HPDE6-E6E7 (cell line): ENCODE measurements at regions not wholly inside any gene's neighbourhood (a gene's known extent, or its start where the extent isn't known, plus 50 kb on each side); places are given as distances from the start of the nearest gene placed in this dataset.
"Not testable (repeated sequence)": the region's sequence is repeated elsewhere in the genome, so short reads cannot be mapped to it uniquely, and the experiment has no call there.

Experiments
- DNase-seq: peaks from one replicate; pipeline ENCODE4 v3.0.0; 2011; ENCODE audit warnings: missing footprints; ENCODE audit errors: extremely low spot score

DNA sequence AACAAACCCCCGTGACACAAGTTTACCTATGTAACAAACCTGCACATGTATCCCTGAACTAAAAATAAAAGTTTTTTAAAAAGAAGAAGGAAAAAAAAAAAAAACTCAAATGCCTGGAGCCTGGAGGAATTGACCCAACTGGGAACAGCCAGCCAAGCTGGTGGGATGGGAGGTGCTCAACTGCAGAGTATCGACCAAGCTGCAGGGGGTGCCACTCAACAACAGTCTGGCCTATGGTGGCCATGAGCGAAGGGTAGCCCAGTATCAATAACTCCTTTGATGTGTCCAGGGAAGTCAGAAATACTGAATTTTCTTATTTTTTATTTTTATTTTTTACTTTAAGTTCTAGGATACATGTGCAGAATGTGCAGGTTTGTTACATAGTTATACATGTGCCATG lies 310.3 kb upstream of the DLGAP1 start:
- DNase-seq, result no peak

DNA sequence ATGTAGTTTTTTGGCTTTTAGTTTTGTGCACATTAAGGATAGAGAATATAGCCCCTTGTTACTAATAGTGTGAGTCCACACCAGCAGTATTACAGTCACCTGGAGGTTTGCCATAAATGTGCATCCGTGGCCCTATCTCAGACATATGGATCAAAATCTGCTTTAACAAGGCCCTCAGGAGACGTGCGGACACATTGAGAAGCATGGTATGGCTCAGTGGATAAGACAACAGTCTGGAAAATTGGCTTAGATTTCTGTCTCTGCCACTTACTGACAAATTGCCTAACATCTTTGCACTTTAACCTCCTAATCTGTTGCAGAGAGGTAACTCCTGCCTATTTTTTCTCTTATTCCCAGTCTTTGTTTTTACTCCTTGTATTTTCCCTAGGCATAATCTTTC lies 307.2 kb upstream of the DLGAP1 start:
- no peak for DNase-seq

DNA sequence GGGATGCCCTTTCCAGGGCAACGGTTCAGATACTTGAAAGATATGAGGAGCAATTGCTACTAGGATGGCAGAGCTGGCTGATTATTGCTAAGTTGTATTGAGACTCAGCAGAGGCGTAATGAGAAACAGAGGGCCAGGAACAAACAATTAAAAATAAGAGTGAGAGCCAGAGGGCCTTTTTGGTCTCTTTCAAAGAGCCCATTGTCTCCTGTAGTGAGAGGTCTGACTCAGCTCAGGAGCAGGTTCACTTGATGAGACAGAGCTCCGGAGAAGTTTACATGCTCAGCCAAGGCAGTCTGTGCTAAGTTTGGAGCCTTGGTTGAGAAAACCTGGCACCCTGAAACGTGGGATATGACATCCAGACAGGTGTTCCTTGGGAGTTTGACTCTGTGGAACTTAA lies 303.9 kb upstream of the DLGAP1 start:
- no peak for DNase-seq

DNA sequence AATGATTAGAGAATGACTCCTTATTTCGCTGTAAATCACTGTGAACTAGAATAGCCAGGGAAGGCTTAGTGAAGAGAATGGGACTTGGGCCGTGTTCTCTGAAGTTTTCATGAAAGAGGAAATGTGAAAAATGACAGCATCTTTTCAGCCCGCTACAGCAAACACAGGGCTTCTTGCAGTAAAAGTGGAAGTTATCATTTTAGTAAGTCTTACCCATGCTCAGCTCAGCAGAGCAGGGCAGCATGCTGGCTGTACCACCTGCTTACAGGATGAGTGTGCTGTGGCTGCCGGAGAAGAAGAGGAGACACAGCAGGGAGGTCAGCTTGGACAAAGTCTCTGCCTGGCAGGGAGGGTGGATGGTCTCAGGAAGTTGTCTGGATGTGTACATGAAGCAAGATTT lies 300.7 kb upstream of the DLGAP1 start:
- no peak for DNase-seq

DNA sequence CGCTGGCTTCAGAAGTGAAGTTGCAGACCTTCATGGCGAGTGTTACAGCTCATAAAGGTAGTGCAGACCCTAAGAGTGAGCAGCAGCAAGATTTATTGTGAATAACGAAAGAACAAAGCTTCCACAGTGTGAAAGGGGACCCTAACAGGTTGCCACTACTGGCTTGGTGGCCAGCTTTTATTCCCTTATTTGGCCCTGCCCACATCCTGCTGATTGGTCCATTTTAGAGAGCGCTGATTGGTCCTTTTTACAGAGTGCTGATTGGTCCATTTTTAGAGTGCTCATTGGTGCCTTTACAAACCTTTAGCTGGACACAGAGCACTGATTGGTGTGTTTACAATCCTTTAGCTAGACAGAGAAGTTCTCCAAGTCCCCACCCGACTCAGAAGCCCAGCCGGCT lies 298.0 kb upstream of the DLGAP1 start:
- DNase-seq, result not testable (repeated sequence)

DNA sequence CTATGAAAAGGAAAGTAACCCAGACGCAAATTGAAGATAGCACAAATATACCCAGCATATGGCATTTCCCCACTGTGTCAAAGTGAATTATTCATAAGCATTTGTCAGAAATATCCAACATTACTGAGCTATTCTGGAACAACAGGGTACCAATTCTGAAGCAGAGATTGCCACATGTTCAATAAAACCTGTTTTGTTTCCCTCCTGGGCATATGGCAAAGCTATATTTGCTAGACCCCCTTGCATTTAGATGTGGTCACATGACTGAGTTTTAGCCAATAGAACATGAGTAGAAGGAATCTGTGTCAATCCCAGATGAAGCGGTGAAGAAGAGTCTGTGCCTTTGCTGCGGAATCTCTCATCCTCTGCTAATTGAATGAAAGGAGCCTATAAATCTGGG lies 296.4 kb upstream of the DLGAP1 start:
- DNase-seq, result no peak

DNA sequence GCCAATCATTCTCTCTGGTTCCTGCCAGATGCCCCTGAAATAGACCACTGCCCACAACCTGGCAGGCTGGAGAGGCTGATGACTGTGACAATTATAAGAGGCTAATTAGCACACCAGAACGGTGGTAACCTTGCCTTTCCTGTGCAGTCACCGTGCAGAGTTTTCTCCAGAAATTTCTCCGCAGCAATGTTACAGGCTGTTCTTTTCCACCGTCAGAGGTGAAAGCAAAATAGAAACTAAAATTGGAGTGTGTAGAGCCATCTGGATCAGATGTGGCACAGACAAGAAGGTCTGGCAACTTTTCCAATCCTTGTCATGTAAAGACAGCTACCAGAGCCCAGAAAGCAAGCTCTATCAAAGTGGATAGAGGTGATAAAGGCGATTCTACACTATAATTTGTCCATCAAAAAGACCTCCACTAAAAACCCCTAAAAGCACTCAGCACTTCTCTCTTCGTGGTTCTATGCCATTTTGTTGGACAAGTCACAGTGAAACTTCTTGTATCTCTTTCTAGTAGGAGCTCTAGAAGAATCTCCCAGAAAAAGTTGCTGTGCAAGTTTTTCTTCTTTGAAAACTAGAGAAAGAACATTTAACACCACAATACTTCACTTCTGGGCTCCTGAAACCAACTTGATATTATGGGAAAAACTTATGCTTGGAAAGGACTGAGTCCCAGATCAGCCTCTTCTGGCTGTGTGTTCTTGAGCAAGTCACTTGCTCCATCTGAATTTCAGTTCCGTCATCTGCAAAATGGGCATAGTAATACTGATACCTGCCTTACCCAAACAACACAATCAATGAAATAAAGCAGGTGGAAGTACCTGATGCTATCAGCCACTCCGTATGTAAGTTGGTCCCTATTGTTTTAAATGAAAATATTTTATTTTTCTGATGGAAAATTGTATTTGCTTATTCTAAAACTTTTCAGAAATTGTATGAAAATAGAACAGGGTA lies 295.6 kb upstream of the DLGAP1 start:
- DNase-seq, result no peak

DNA sequence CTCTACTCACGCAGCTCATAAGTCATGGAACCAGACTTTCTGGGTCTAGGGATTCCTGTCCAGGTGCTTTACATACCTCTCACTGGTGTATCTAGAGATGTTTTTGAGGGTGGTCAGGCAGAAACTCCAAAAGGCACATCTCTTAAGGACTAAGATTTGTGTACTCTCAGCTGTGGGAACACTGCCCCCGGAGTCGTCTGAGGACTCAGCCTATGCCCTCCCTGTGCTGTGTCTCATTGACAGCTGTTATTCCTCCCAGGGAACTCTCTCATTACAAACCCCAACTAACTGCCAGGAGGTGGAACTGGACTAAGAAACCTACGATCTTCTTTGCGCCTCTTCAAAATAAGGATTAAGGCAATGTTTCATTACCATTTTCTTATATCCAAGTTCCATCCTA lies 293.9 kb upstream of the DLGAP1 start:
- no peak for DNase-seq

DNA sequence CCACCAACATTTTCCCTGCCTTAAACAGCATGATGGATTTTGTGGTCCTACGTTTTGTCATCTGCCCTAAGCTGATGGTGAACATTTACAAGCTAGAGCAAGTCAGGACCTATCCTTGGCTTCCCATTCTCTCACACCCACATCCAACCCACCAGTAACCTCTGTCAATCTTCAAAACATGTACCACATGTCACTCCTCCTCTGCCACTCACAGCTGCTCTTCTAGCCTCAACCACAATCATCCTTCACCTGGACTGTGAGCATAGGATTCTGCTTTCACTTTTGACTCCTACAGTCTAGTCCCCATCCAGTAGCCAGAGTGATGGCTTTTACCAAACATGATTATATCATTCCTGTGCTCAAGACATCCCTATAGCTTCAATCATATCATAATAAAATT lies 279.8 kb upstream of the DLGAP1 start:
- DNase-seq, result no peak

DNA sequence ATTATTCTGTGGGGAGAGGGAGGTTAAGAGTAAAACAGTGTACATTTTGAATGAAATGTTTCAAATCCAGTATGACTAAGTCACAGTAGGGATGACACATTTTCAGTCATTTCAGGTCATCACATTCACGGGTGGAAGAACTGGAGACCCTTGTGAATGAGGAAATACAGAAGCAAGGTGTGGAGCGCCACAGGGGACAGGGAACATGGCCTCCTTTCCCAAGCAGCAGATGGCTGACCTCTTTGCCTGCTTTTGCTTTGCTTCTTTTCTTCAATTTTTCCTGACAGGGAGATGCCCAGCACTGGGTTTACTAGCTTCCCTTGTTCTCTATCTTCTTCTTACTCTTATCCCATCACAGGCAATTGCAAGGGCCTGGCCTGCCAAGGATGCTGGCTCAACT lies 278.9 kb upstream of the DLGAP1 start:
- DNase-seq, result no peak

DNA sequence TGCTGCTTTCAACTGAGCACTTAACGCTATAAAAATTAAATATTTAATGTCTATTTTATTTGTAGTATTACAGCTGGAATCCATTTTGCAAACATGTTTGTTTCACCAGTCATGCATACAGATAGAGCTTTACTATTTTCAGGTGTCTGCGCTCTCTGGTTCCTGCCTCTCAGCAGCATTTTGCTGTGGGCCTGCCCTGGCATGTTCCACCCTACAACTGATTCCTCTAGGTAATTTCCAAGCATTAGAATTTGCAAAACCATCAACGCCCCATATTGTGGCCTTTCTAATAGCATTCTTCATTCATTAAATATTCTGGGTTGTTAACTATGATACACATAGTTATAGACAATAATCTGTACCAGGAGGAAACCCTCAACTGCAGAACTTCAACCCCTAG lies 266.4 kb upstream of the DLGAP1 start:
- DNase-seq, result no peak

DNA sequence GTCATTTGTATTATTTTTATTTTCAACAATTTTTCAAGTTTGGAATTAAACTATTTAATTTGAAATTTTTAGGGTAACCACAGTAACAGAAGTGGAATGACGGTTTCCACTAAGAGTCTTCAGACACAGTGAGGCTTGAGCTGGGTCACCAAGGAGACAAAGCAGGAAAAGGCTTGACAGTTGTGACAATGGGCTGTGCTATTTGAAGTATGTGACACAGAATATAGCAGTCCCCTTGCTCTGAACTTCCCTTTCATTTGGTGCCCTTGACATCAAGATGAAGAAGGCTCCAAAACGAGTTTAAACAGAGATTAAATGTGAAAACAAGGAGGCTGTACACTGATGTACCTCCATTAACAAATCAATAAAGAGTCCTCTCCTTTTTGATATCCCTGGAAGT lies 265.4 kb upstream of the DLGAP1 start:
- DNase-seq, result no peak

DNA sequence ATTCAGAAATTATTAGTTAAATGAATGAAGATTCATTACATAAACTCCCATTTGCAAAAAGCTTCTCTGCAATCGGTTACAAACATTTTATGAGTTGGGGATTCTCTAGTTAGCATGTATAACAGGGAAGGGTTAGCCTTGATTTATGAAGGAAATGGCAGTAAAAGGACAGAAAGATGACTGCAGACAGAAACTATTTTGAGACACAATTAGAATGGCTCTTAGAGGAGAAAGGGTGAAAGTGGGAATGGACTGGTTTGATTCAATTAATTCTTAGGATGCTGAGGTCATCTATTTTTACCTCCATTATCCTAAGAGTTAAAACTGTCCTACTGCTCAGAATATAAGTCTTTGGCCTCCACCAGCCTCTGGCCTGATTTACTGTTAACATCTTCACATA lies 250.8 kb upstream of the DLGAP1 start:
- DNase-seq, result no peak

DNA sequence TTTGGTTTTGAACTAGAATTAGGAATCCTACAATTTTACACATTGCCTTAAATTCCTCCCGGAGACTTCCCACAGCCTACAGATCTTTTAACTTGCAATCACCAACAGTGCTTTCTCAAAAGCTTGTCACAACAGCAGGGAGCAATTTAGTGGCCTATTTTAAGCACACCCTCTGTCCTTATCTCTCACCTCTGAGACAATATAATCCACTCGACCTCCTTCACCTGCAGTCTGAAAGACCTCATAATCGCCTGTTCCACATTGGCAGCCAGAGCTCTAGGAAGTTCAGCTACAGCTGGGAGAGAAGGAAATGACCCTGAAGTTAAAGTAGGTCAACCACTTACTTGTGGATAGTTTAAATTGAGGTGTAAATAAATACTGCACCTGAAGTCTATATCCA lies 249.7 kb upstream of the DLGAP1 start:
- DNase-seq, result no peak

DNA sequence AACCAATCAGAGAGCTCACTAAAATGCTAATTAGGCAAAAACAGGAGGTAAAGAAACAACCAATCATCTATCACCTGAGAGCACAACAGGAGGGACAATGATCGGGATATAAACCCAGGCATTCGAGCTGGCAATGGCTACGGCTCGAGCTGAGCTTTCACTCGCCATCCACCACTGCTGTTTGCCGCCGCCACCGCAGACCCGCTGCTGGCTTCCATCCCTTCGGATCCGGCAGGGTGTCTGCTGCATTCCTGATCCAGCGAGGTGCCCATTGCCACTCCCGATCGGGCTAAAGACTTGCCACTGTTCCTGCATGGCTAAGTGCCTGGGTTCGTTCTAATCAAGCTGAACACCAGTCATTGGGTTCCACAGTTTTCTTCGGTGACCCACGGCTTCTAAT lies 236.7 kb upstream of the DLGAP1 start:
- DNase-seq, result no peak

DNA sequence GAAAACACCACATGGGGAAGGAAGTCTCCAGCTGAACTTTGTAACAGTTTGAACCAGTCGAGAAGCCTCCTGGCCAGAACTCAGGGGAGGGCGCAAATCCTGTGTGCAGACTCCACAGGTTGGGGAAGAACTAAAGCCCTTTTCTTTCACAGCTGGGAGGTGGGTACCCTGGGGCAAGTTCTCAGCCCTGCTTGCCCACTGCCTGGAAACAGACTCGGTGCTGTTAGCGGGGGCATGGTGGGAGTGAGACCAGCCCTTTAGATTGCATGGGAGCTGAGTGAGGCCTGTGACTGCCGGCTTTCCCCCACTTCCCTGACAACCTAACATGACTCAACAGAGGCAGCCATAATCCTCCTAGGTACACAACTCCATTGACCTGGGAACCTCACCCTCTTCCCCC lies 223.6 kb upstream of the DLGAP1 start:
- not testable (repeated sequence) for DNase-seq

DNA sequence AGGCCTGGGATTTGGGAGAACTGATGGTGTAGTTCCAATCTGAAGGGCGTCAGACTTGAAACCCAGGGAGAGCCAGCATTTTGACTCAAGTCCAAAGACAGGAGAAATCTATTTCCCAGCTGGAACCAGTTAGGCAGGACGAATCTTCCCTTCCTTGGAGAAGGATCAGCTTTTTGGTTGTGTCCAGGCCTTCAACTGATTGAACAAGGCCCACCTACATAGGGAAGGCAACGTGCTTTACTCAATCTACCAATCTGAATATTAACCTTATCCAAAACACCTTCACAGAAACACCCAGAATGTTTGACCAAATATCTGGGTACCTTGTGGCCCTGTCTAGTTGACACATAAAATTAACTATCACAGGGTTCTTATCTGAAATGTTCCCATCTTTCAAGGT lies 221.9 kb upstream of the DLGAP1 start:
- DNase-seq, result no peak

DNA sequence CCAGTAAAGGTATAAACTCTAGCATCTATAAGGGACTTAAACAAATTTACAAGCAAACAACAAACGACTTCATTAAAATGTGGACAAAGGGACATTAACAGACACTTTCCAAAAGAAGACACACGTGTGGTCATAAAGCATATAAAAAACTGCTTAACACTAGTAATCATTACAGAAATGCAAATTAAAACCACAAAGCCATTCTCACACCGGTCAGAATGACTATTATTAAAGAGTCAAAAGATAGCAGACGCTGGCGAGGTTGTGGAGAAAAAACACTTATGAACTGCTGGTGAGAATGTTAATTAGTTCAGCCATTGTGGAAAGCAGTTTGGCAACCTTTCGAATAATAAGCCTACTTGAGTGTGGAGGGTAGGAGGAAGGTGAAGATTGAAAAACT lies 217.1 kb upstream of the DLGAP1 start:
- no peak for DNase-seq

DNA sequence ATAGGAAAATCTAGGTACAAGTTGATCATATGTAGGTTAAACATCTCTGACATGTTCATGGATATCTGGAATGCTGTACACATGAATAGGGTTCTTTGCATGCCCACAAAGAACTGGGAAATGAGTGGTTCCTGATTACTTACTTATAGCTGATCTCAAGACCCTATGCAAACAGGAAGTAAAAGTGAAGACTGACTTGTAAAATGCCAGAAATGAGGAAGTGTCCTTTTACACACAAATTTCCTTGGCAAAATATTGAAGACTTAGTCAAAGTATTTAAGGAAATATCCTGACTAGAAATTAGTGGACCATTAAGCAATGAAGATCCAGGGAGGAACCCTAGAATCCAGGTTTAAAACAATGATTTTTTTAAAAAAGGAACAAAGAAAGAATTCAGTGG lies 203.7 kb upstream of the DLGAP1 start:
- DNase-seq, result no peak

DNA sequence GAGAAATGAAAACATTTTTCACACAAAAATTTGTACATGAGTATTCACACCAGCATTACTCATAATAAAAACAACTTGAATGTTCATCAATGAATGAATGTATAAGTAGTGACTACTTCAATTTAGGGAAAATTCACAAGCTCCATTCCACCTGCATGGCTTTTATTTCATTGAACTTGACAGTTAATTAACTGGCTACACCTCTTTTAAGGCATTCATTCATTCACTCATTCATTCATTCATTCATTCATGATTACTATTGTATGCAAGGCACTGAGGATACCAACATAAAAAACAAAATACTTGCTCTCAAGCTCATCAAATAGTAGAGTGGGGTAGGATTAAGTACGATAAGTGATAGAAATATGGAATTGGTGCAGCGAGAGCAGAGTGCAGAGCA lies 198.3 kb upstream of the DLGAP1 start:
- no peak for DNase-seq

DNA sequence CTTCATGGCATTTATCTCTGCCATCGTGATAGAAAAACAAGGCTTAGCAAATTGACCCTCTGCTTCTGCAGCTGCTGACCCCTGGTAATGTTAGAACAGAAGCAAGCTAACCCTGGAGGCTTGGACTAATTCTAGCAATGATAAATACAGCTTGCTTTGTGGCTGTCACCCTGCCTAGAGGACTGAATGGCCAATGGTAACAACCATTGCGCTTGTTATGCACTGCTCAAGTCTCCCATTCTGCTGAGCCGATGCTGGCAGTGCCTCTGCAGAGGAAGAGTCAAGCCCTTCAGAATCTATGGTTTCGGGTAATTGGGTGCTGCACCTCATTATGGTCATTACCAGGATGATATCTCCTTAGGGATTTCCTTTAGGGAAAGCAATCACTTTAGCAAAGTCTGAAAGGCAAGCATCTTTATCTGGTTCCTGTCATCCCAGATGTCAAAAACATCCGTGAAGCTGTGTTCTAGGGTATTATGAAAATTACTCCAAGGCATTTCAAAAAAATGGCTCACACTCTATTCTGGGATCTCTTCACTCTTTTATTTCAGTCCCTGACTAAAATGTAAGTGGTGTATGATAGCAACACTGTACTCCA lies 186.8 kb upstream of the DLGAP1 start:
- DNase-seq, result no peak

DNA sequence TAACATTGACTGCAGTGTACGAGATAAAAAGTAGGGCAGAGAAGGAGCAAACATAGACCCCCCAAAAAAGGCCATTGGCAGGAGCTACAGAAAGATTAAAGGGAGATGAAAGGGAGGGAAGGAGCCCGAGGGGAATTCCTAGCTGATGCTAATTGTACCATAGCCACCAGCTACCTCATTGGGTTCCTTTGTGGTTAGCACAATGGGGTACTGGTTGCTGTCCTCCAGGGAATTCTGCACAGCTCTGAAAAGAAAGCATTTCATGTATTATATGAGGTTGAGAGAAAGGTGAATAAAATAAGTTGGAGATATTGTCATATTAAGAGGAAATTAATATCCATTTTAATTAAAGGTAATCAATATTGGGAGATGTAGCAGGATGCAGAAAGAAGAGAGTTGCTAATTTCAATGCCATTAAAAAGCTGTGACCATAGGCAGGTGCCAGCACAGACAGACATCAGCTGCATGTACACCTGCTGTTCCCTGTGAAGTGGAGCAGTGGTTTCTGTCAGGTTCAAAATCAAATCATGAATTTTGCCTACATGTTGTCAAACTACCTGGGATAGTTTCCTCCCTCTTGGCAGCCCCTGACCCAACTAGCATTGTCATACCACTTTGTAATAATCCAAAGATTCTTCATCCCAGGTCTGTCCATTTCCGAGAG lies 185.4 kb upstream of the DLGAP1 start:
- no peak for DNase-seq
